AG04450 (cell line): ENCODE measurements at regions not wholly inside any gene's neighbourhood (a gene's known extent, or its start where the extent isn't known, plus 50 kb on each side); places are given as distances from the start of the nearest gene placed in this dataset.

Source experiments
- CTCF ChIA-PET: fragments of 300-600, 350-600 bp; formaldehyde crosslinking; extraction: SDS; loops from one replicate; lab custom pipeline; 2022; ENCODE audit warnings: antibody characterized with exemption, inconsistent platforms; lab: Charles Lee
- POLR2A ChIA-PET: fragments of 350-600 bp; formaldehyde crosslinking; extraction: SDS; loops from one replicate; lab custom pipeline; 2021; ENCODE audit warnings: antibody characterized with exemption, inconsistent platforms; lab: Yijun Ruan, JAX
- DNase-seq: peaks from one replicate; pipeline ENCODE4 v3.0.0-alpha.2; 2011; ENCODE audit warnings: low read depth, low spot score
- H3K27ac ChIP-seq: one replicate; pipeline ENCODE4 v1.5.1; 2012; ENCODE audit warnings: low read depth, low read length, control low read depth
- H3K27me3 ChIP-seq: one replicate; pipeline ENCODE4 v1.6.0; 2012; ENCODE audit warnings: low read length; ENCODE audit not compliant: control insufficient read depth, insufficient read depth
- H3K4me3 ChIP-seq: 2 replicates; pipeline ENCODE4 v1.5.1; 2011; ENCODE audit warnings: mild to moderate bottlenecking, low read depth, low read length, control low read depth
- H3K9me3 ChIP-seq: 2 replicates; pipeline ENCODE4 v1.5.1; 2012; ENCODE audit warnings: low read length; ENCODE audit not compliant: control insufficient read depth, insufficient read depth
- CTCF ChIP-seq: IDR thresholded peaks from 2 replicates; pipeline ENCODE4 v1.5.1; 2011; ENCODE audit warnings: low read depth, low read length, control low read depth, inconsistent platforms

GRCh38 chr3:130627882-130628281 is 110.9 kb downstream of the COL6A6 start:
- ChIA-PET POLR2A (no interaction called here), CTCF (no interaction called here)

More at GRCh38 chr3:130627882-130628281, 110.9 kb downstream of the COL6A6 start:
- Histone ChIP-seq H3K4me3 (no peak overlapping the region), H3K9me3 (no peaks in the 10 kb centered on the region), H3K27ac (no peak overlapping the region), H3K27me3 (no peaks in the 10 kb centered on the region)
- no peak for DNase-seq
- no peak for TF ChIP-seq CTCF
